Osteoblast (primary cell): ENCODE measurements at regions not wholly inside any gene's neighbourhood (a gene's known extent, or its start where the extent isn't known, plus 50 kb on each side); places are given as distances from the start of the nearest gene placed in this dataset.

Experiments used
- DNase-seq: peaks from one replicate; pipeline ENCODE4 v3.0.0; 2011; ENCODE audit warnings: low spot score, mixed read lengths; ENCODE audit not compliant: insufficient read length; ENCODE audit errors: missing footprints
- H2AFZ ChIP-seq: 2 replicates; pipeline ENCODE4 v1.6.0; 2011; ENCODE audit warnings: mild to moderate bottlenecking, low read length
- H3K27ac ChIP-seq: 2 replicates; pipeline ENCODE4 v1.5.1; 2011; ENCODE audit warnings: mild to moderate bottlenecking, low read depth, low read length, moderate library complexity
- H3K27me3 ChIP-seq: 2 replicates; pipeline ENCODE4 v1.6.0; 2012; ENCODE audit warnings: mild to moderate bottlenecking, control low read depth, inconsistent platforms, low read length, moderate library complexity; ENCODE audit not compliant: insufficient read depth
- H3K36me3 ChIP-seq: 2 replicates; pipeline ENCODE4 v1.5.1; 2011; ENCODE audit warnings: mild to moderate bottlenecking, low read length, control low read depth, moderate library complexity; ENCODE audit not compliant: insufficient read depth
- H3K4me1 ChIP-seq: 2 replicates; pipeline ENCODE4 v1.5.1; 2011; ENCODE audit warnings: mild to moderate bottlenecking, low read length, control low read depth, moderate library complexity; ENCODE audit not compliant: insufficient read depth
- H3K4me2 ChIP-seq: 2 replicates; pipeline ENCODE4 v1.6.0; 2011; ENCODE audit warnings: mild to moderate bottlenecking, low read length; ENCODE audit not compliant: insufficient read depth
- H3K4me3 ChIP-seq: fragments of 200-600 bp; sonication (generic); 3 replicates; pipeline ENCODE4 v1.5.1; 2012; ENCODE audit warnings: mild to moderate bottlenecking, low read length, inconsistent platforms; ENCODE audit not compliant: insufficient read depth
- H3K79me2 ChIP-seq: 2 replicates; pipeline ENCODE4 v1.6.0; 2012; ENCODE audit warnings: mild to moderate bottlenecking, low read length, control low read depth, inconsistent platforms; ENCODE audit not compliant: insufficient read depth
- H3K9me3 ChIP-seq: 2 replicates; pipeline ENCODE4 v1.5.1; 2011; ENCODE audit warnings: low read depth, low read length, control low read depth
- H4K20me1 ChIP-seq: 2 replicates; pipeline ENCODE4 v1.6.0; 2012; ENCODE audit warnings: mild to moderate bottlenecking, low read length, control low read depth; ENCODE audit not compliant: insufficient read depth
- TF ChIP-seq, protein P1 (sequence below): IDR thresholded peaks from 2 replicates; pipeline ENCODE4 v1.5.1; 2011; ENCODE audit warnings: mild to moderate bottlenecking, low read depth, low read length, moderate library complexity; ENCODE audit errors: extremely low read depth

GRCh38 chr10:127678091-127678490 is 58.9 kb upstream of the FOXI2 start:
- Histone ChIP-seq H3K27ac (no peak overlapping the region), H3K79me2 (no peaks in the 10 kb centered on the region), H3K9me3 (no peaks in the 10 kb centered on the region), H3K4me1 (no peaks in the 10 kb centered on the region), H3K4me3 (no peak overlapping the region), H3K4me2 (no peak overlapping the region), H3K36me3 (no peaks in the 10 kb centered on the region), H3K27me3 (no peaks in the 10 kb centered on the region), H4K20me1 (no peaks in the 10 kb centered on the region), H2AFZ (no peak overlapping the region)
- TF ChIP-seq, protein P1, sequence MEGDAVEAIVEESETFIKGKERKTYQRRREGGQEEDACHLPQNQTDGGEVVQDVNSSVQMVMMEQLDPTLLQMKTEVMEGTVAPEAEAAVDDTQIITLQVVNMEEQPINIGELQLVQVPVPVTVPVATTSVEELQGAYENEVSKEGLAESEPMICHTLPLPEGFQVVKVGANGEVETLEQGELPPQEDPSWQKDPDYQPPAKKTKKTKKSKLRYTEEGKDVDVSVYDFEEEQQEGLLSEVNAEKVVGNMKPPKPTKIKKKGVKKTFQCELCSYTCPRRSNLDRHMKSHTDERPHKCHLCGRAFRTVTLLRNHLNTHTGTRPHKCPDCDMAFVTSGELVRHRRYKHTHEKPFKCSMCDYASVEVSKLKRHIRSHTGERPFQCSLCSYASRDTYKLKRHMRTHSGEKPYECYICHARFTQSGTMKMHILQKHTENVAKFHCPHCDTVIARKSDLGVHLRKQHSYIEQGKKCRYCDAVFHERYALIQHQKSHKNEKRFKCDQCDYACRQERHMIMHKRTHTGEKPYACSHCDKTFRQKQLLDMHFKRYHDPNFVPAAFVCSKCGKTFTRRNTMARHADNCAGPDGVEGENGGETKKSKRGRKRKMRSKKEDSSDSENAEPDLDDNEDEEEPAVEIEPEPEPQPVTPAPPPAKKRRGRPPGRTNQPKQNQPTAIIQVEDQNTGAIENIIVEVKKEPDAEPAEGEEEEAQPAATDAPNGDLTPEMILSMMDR, result no peak
- DNase-seq, result no peak

GRCh38 chr10:127679642-127680255 is 57.2 kb upstream of the FOXI2 start:
- TF ChIP-seq, protein P1, result peak; percentile 31
- DNase-seq, result no peak

More at GRCh38 chr10:127679642-127680255, 57.2 kb upstream of the FOXI2 start:
- H3K4me3 ChIP-seq, result no peak overlapping the region
- no peak overlapping the region for H3K27ac ChIP-seq
- no peaks in the 10 kb centered on the region for H3K4me1 ChIP-seq
- no peak overlapping the region for H2AFZ ChIP-seq
- no peaks in the 10 kb centered on the region for H3K9me3 ChIP-seq
- no peaks in the 10 kb centered on the region for H3K79me2 ChIP-seq
- no peaks in the 10 kb centered on the region for H3K36me3 ChIP-seq
- H4K20me1 ChIP-seq, result no peaks in the 10 kb centered on the region
- no peaks in the 10 kb centered on the region for H3K27me3 ChIP-seq
- H3K4me2 ChIP-seq, result no peak overlapping the region
